ENCODE measurements at regions not wholly inside any gene's neighbourhood (a gene's known extent, or its start where the extent isn't known, plus 50 kb on each side); places are given as distances from the start of the nearest gene placed in this dataset.
A peak's percentile ranks its signal among the peaks of the same experiment; 100 is the strongest.

- DNase-seq: no peak
These were observed 158.5 kb downstream of the CD83 start for GRCh38 chr6:14276071-14276470.

GRCh38 chr6:14276667-14277404, 159.3 kb downstream of the CD83 start:
- DNase-seq: peak; percentile 56

GRCh38 chr6:14277405-14277930, 159.9 kb downstream of the CD83 start:
- DNase-seq: no peak

- DNase-seq: no peak
These were observed 160.4 kb downstream of the CD83 start for GRCh38 chr6:14278006-14278405.

- DNase-seq: no peak
These were observed 160.9 kb downstream of the CD83 start for GRCh38 chr6:14278446-14278845.

DNA sequence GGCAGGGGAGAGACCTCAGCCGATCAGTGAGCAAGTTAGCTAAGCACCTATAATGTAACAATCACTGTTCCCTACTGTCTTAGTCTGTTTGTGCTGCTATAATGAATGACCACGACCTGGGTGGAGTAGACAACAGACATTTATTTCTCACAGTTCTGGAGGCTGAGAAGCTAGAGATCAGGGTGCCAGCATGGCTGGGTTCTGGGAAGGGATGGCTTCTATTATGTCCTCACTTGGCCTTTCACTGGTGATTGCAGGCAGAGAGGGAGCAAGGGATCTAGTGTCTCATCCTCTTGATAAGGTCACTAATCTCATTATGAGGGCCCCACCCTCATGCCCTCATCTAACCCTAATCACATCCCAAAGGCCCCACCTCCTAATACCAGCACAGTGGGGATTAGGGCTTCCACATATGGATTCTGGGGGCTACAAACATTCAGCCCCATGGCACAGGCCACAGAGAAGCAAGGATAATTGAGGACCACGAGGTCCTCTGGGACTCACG, 162.5 kb downstream of the CD83 start:
- DNase-seq: no peak

GRCh38 chr6:14280766-14281293, 163.3 kb downstream of the CD83 start:
- DNase-seq: no peak

DNA sequence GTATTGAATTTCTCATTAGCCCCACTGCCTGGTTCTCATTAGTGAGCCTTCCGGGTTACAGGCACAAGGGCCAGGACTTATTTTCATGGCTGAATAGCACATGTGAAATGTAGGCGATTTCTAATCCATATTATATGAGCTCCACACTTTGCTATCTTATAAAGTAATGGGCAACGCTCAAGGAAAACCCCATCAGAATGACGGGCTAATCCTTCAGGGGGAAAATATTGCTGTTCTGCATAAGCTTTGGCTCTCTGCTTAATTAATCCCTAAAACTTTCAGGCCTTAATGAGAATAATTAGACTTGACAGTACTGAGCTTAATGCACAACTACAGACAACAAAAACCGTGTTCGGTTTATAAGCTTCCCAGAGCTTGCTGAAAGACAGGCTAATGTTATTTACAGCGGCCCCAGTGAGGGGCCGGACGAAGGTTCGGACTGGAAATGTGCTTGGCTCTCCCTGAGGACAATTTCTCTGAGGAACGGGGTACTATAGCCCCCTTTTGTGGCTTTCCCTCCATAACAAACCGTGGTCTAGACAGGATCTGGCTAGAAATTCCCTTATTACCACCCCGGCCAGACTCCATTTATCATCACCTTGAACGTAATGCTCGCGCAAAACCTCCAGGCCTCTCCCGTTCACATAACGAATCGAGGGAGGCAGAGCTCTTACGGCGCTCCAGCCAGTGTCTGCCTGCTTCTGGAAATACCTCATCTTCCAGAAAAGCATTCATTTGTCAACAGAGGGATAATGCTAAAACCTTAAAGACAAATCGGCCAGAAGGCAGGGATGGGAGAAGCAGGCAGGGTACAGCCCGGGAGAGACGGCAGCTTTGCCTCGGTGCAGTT, 164.5 kb downstream of the CD83 start:
- no peak for DNase-seq

DNA sequence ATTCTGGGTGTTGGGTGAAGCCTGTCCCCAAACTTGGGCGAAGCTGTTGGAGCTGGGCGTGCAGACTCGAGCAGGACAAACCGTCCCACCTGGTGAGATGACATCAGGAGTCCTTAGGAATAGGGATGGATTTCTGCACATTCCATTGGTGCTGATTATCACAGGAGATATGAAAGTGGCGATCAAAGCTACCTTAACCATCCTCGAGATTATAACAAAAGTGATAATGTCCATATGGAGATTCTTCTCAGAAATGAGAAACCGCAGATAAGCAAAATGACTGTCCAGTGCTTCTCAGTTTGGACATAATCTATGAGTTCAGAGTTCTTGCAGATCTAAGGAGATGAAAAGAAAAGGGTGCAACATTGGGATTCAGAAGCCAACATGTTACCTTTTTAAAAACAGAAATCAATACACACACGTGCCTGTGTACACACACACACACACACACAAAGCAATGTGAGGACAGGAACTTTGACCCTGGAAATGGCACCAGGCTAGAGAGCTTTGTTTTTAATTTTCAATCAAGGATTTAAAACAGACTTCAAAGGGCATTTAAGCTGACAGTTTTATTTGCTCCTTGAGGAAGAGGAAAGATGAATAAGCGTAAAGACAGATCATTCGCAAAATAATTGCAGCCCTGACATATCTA, 165.4 kb downstream of the CD83 start:
- no peak for DNase-seq

DNA sequence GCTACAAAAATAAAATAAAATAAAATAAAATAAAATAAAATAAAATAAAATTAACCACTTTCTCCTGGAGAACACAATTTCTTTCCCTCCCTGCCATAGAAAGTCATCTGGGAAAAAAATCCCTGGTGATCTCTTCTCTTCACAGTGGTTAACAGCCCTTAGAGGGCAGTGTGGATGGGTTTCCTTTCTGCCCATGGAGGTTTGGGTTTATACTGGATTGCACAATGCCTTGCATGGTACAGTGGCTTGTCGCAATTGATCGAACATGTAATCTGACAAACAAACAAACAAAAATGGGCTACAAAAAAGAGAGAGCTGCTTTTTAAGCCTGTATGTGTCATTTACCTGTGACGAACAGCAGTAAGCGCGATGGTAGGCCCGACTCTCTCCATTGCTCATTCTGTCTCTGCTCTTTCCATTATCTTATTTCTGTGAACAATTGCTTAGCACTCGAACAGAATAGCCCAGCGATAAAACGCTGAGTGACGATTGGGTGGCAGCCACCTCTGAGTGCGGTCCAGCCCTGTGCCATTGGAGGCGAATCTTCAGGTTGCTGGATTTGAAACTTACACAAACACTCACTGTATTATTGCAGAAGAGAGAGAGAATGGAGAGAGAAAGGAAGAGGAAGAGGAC, 166.1 kb downstream of the CD83 start:
- no peak for DNase-seq

GRCh38 chr6:14284969-14285590, 167.5 kb downstream of the CD83 start:
- no peak for DNase-seq

DNA sequence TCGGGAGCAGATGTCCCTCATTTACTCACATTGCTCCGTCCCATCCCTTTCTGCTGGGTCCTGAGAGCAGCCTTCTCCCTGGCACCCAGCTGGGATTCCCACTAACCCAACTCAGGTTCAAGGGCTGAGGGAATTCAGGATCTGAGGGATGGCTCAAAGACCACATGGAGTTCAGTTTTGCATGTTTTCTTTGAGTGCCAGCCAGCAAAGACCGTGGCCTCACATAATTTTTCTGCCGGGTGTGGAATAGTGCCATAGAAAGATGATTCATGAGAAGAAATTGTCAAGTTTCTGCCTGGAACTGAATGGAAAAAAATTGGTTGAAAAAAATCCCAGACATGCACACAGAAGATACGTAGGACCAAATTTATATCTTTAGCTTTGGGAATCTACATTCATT, 168.6 kb downstream of the CD83 start:
- DNase-seq: no peak

DNA sequence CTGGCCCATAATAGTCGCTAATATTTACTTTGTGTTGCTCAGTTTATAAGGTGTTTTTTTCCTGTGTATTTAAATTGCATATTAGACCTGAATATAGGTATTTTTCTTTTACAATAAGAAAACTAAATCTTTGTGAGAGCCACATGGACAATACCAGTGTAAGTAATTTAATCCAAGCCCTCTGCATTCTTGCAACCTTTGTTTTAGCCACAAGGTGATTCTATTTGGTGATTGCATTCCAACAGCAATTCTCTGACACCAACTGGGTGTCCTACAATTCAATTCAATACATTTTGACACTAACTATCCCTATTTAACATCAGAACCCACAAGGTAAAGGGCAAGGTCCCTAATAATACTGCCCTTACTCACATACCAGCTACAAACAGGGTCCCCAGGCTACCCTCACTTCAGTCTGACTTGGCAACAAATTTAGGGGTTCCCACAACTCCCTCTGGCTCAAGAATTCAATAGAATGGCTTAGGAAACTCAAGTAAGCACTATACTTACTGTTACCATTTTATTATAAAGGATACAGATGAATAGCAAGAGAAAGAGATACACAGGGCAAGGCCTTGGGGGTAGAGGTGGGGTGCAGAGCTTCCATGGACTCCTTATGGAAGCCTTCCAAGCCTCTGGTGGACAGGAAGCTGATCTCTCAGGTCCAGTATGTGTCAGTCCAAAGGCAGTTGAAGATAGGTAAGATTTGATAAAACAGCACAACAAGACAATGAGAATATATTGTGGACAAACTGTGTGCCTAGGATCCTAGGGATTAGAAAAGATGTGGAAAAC, 169.3 kb downstream of the CD83 start:
- no peak for DNase-seq

GRCh38 chr6:14287707-14288106, 170.1 kb downstream of the CD83 start:
- no peak for DNase-seq

GRCh38 chr6:14288910-14289309, 171.3 kb downstream of the CD83 start:
- DNase-seq: no peak

DNA sequence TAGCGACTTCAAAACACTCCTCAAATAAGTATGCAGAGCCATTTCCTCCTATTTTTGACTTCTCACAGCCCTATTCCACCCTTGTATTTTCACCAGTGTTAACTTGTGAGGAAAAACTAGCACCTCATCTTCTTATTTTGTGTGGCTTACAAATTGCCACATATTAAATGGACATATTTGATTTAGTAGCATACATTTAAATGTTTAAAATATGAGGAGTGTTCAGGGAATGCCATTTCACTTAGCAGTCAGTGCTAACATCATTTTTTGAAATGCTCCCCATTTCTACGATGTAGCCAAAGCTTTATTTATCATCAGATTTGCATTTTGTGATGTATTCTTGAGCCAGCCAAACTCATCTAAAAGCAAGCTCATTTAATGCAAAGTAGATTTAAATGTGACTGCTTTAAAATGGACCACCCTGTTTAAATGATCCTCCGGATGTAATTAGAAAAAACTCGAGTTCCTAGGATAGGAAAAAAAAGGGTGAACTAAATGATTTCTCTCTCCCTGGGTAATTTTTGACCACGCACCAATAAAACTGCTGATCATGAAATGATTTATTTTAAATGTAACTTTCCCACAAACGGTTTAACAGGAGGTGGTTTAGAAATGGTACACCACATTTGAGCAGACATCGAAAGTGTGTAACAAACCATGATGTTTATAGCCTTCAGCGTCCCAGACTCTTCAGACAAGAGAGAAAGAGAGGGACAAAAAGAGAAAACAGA, 172.6 kb downstream of the CD83 start:
- no peak for DNase-seq

DNA sequence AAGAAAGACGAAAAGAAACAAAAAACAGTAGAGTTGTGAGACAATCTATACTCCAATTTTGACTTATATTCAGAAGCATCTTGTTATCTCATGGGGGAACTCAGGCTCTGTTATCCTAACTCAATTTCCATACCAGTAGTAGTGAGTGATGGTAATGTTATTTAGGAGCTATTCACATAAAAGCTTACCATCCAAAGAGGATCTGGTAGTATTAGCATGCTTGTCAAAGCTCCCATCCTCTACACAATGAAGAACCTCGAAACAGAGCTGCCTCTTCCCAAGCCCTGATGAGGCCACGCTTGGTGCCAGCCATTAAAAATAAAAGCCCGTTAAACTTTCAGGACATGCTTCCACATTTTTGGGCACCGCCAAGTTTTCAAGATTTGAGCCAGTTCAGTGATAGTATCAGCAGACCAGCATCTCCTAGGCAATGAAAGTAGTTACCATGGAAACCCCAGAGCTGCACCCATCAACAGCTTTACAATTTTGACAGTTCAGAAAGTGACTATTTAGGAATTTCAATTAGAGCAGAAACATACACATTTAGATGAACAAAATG, 173.3 kb downstream of the CD83 start:
- DNase-seq: no peak

DNA sequence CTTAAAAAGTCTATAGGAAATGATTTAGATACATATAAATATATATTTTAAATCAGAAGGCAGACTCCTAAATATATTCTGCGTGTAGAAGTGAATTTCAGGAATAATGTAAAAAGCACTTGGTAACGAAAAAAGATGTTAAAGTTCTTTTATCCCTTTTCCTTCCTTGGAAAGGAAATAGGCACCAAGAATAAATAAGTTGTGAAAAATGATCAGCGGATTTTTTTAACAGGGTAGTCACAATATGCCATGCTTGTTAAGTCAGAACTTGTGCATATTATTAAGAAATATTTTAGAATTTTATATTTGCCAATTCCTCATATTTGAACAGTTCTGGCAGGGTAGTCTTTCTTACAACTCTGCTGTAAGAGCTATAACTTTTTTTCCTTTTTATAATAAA, 173.8 kb downstream of the CD83 start:
- DNase-seq: no peak

DNA sequence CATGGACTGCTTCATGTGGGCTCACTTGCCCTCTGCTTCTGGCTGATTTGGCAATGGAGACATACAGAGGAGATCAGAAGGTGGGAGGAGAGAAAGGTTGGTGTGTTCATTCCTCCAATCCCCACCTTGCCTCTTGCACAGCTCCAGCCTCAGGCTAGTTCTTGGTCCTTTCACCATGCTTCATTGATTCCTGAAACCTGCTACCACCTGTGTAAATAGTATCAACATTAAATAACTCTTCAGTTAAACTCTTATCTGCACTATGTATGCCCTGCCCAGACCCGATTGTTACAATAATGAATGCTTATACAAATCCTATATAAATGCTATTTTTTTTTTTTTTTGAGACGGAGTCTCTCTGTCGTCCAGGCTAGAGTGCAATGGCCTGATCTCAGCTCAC, 174.5 kb downstream of the CD83 start:
- no peak for DNase-seq

- no peak for DNase-seq
These were observed 176.8 kb downstream of the CD83 start for GRCh38 chr6:14294270-14294951.
